Liver (tissue), 3 donors: ENCODE measurements at regions not wholly inside any gene's neighbourhood (a gene's known extent, or its start where the extent isn't known, plus 50 kb on each side); places are given as distances from the start of the nearest gene placed in this dataset.

ENCODE experiments used
- CTCF ChIP-seq: fragments of 150-350 bp; IDR thresholded peaks from 2 replicates; pipeline ENCODE4 v1.5.1; 2017; ENCODE audit warnings: improper control_type of control experiment, low read depth, low read length; ENCODE audit not compliant: missing input control
- RAD21 ChIP-seq, 2 donors: IDR thresholded peaks; 2 replicates each; pipeline ENCODE4 v1.6.1; 2016; ENCODE audit warnings: antibody characterized with exemption in 2 of 2, mild to moderate bottlenecking in 2 of 2
- REST ChIP-seq: IDR thresholded peaks from 2 replicates; pipeline ENCODE4 v1.6.1; 2016; ENCODE audit warnings: antibody characterized with exemption, mild to moderate bottlenecking
- RXRA ChIP-seq, 2 donors: IDR thresholded peaks; 2 replicates each; pipeline ENCODE4 v1.6.1; 2017 to 2018; ENCODE audit warnings: antibody characterized with exemption in 2 of 2, mild to moderate bottlenecking in 1 of 2
- TAF1 ChIP-seq: conservative IDR thresholded peaks from 2 replicates; pipeline ENCODE4 v1.6.1; 2016; ENCODE audit warnings: antibody characterized with exemption, mild to moderate bottlenecking
- donor health status: healthy.
- donor health status: healthy.

- TF ChIP-seq CTCF (no peak), REST (no peak), RXRA (IDR thresholded peaks at IDR 0.05) (no peak), TAF1 (no peak), RAD21 (IDR thresholded peaks at IDR 0.05) (no peak)
Measured at GRCh38 chr2:164080486-164080885, 344.7 kb upstream of the FIGN start.
